H1 (cell line): ENCODE measurements at regions not wholly inside any gene's neighbourhood (a gene's known extent, or its start where the extent isn't known, plus 50 kb on each side); places are given as distances from the start of the nearest gene placed in this dataset.

Experiments used
- CTCF ChIA-PET: fragments of 300-600 bp; sonication (Branson Sonifier 250); formaldehyde crosslinking; loops from one replicate; lab custom pipeline; 2021; ENCODE audit not compliant: partially characterized antibody; lab: Charles Lee
- POLR2A ChIA-PET: fragments of 300-600 bp; sonication (Branson Sonifier 250); formaldehyde crosslinking; loops from one replicate; lab custom pipeline; 2021; ENCODE audit warnings: inconsistent platforms; ENCODE audit not compliant: partially characterized antibody; lab: Charles Lee
- DNase-seq, 2 experiments: peaks; one replicate each; pipeline versions ENCODE4 v3.0.0 to v3.0.0-alpha.2; 2010 to 2022; ENCODE audit warnings: low spot score in 2 of 2, low read depth in 1 of 2, mixed read lengths in 1 of 2
- FAIRE-seq: peaks from 2 replicates; lab custom pipeline; 2011; peaks lifted over from hg19 to GRCh38; lab: Jason Lieb, UNC
- H2AFZ ChIP-seq: 2 replicates; pipeline ENCODE4 v1.8.1; 2012; ENCODE audit warnings: low read length, inconsistent platforms
- H2AK5ac ChIP-seq: 2 replicates; pipeline ENCODE4 v1.6.1; 2013; ENCODE audit warnings: low read depth, low read length
- H2BK120ac ChIP-seq: replicated peaks from 2 replicates; pipeline ENCODE3; 2013; ENCODE audit warnings: low read depth, low read length, inconsistent platforms
- H2BK12ac ChIP-seq: 2 replicates; pipeline ENCODE4 v1.6.1; 2013; ENCODE audit warnings: low read depth, low read length
- H2BK15ac ChIP-seq: 2 replicates; pipeline ENCODE4 v1.6.1; 2013; ENCODE audit warnings: low read length
- H2BK20ac ChIP-seq: 2 replicates; pipeline ENCODE4 v1.6.1; 2013; ENCODE audit warnings: low read length
- H2BK5ac ChIP-seq: 2 replicates; pipeline ENCODE4 v1.6.1; 2013; ENCODE audit warnings: low read depth, low read length
- H3K14ac ChIP-seq: 2 replicates; pipeline ENCODE4 v1.6.1; 2013; ENCODE audit warnings: inconsistent platforms; ENCODE audit not compliant: insufficient read length
- H3K18ac ChIP-seq: 2 replicates; pipeline ENCODE4 v1.6.1; 2013; ENCODE audit warnings: low read length; ENCODE audit errors: extremely low read depth
- H3K23ac ChIP-seq: 2 replicates; pipeline ENCODE4 v1.6.1; 2013; ENCODE audit warnings: inconsistent platforms; ENCODE audit not compliant: insufficient read length
- H3K23me2 ChIP-seq: 2 replicates; pipeline ENCODE4 v1.6.1; 2013; ENCODE audit warnings: low read depth, low read length
- H3K27ac ChIP-seq: 2 replicates; pipeline ENCODE4 v1.6.1; 2011; ENCODE audit warnings: low read depth, low read length, inconsistent platforms
- H3K27me3 ChIP-seq, 4 experiments: replicated peaks in 1 of 4; 1 replicate in 1 of 4; 2 replicates in 3 of 4; pipeline versions ENCODE4 v1.6.1 to v1.8.1; 2011 to 2013; ENCODE audit warnings: low read length in 3 of 4, mild to moderate bottlenecking in 3 of 4, inconsistent platforms in 2 of 4, mixed read lengths in 2 of 4, moderate library complexity in 1 of 4; ENCODE audit not compliant: control insufficient read depth in 3 of 4, insufficient read depth in 3 of 4; ENCODE audit errors: extremely low read depth in 1 of 4
- H3K36me3 ChIP-seq, 4 experiments: 2 replicates each; pipeline versions ENCODE4 v1.6.1 to v1.8.1; 2011 to 2013; ENCODE audit warnings: mild to moderate bottlenecking in 4 of 4, low read length in 3 of 4, moderate library complexity in 2 of 4, control low read depth in 1 of 4, inconsistent platforms in 1 of 4; ENCODE audit not compliant: insufficient read depth in 4 of 4, control insufficient read depth in 2 of 4
- H3K4ac ChIP-seq: replicated peaks from 2 replicates; pipeline ENCODE3; 2013; ENCODE audit warnings: low read length, low read depth, mixed read lengths, inconsistent platforms; ENCODE audit not compliant: insufficient read length
- H3K4me1 ChIP-seq, 4 experiments: replicated peaks in 1 of 4; 1 replicate in 1 of 4; 2 replicates in 3 of 4; pipeline versions ENCODE4 v1.6.1 to v1.8.1; 2011 to 2013; ENCODE audit warnings: low read length in 3 of 4, inconsistent platforms in 2 of 4, mixed read lengths in 1 of 4; ENCODE audit not compliant: insufficient read depth in 4 of 4, control insufficient read depth in 3 of 4
- H3K4me2 ChIP-seq, 2 experiments: 2 replicates each; pipeline versions ENCODE4 v1.6.1 to v1.8.1; 2011 to 2013; ENCODE audit warnings: low read depth in 2 of 2, low read length in 2 of 2, control low read depth in 1 of 2, inconsistent platforms in 1 of 2, mild to moderate bottlenecking in 1 of 2; ENCODE audit not compliant: insufficient read depth in 1 of 2
- H3K4me3 ChIP-seq, 4 experiments: fragments of 200-600, 300-600 bp in 1 of 4; sonication (generic), shearing (Covaris generic), sonication (Bioruptor Twin) in 1 of 4; 2 replicates each; pipeline versions ENCODE4 v1.5.1 to v1.8.1; 2011 to 2016; ENCODE audit warnings: low read length in 4 of 4, low read depth in 3 of 4, control low read depth in 2 of 4, inconsistent platforms in 2 of 4, mild to moderate bottlenecking in 2 of 4, mixed read lengths in 1 of 4, moderate library complexity in 1 of 4; ENCODE audit not compliant: insufficient read depth in 2 of 4; ENCODE audit errors: extremely low read depth in 1 of 4
- H3K56ac ChIP-seq: replicated peaks from 2 replicates; pipeline ENCODE3; 2013; ENCODE audit warnings: low read depth, mild to moderate bottlenecking, mixed read lengths, low read length, inconsistent platforms; ENCODE audit not compliant: insufficient read length
- H3K79me1 ChIP-seq: 2 replicates; pipeline ENCODE4 v1.6.1; 2013; ENCODE audit warnings: low read depth, low read length, control low read depth
- H3K79me2 ChIP-seq, 2 experiments: 2 replicates each; pipeline versions ENCODE4 v1.6.1 to v1.8.1; 2012 to 2013; ENCODE audit warnings: low read length in 2 of 2, mild to moderate bottlenecking in 2 of 2, inconsistent platforms in 1 of 2; ENCODE audit not compliant: insufficient read depth in 2 of 2, control insufficient read depth in 1 of 2
- H3K9ac ChIP-seq, 4 experiments: replicated peaks in 1 of 4; 1 replicate in 1 of 4; 2 replicates in 3 of 4; pipeline versions ENCODE4 v1.6.1 to v1.8.1; 2011 to 2013; ENCODE audit warnings: low read depth in 3 of 4, low read length in 3 of 4, control low read depth in 2 of 4, mild to moderate bottlenecking in 2 of 4, moderate library complexity in 2 of 4, inconsistent platforms in 1 of 4; ENCODE audit errors: extremely low read depth in 1 of 4
- H3K9me3 ChIP-seq, 2 experiments: 2 replicates each; pipeline versions ENCODE4 v1.6.1 to v1.8.1; 2012 to 2013; ENCODE audit warnings: mild to moderate bottlenecking in 2 of 2, moderate library complexity in 2 of 2, control low read depth in 1 of 2, inconsistent platforms in 1 of 2, low read depth in 1 of 2, low read length in 1 of 2, mixed read lengths in 1 of 2; ENCODE audit not compliant: insufficient read depth in 2 of 2
- H4K20me1 ChIP-seq, 2 experiments: replicated peaks in 1 of 2; 2 replicates each; pipeline versions ENCODE3 to v1.8.1; 2011 to 2013; ENCODE audit warnings: inconsistent platforms in 2 of 2, low read length in 2 of 2, mild to moderate bottlenecking in 1 of 2; ENCODE audit not compliant: insufficient read depth in 2 of 2, control insufficient read depth in 1 of 2
- H4K5ac ChIP-seq: 2 replicates; pipeline ENCODE4 v1.6.1; 2013; ENCODE audit warnings: low read length, low read depth, mixed read lengths, inconsistent platforms; ENCODE audit not compliant: insufficient read length
- H4K8ac ChIP-seq: 2 replicates; pipeline ENCODE4 v1.8.0; 2013; ENCODE audit warnings: mild to moderate bottlenecking, moderate library complexity, low read length, inconsistent platforms; ENCODE audit not compliant: insufficient read depth; ENCODE audit errors: extremely low read depth
- H4K91ac ChIP-seq: replicated peaks from 2 replicates; pipeline ENCODE3; 2013; ENCODE audit warnings: low read length, mixed read lengths, inconsistent platforms; ENCODE audit not compliant: insufficient read length
- POU5F1 ChIP-seq: IDR thresholded peaks from 2 replicates; pipeline ENCODE4 v1.6.1; 2011; ENCODE audit warnings: low read depth, mild to moderate bottlenecking, low read length, moderate library complexity
- TCF12 ChIP-seq: IDR thresholded peaks from 2 replicates; pipeline ENCODE4 v1.6.1; 2011; ENCODE audit warnings: low read depth, mild to moderate bottlenecking, low read length
- WGBS, 2 experiments: shearing (Covaris generic) in 1 of 2; methylation state at CpG; one replicate each; pipeline versions ENCODE4 v1.1.6 to v1.1.7; 2013 to 2015; ENCODE audit warnings: low lambda C conversion rate in 2 of 2, mixed read lengths in 2 of 2, inconsistent platforms in 1 of 2, low coverage in 1 of 2, missing lambda C conversion rate in 1 of 2; ENCODE audit not compliant: insufficient replicate concordance in 2 of 2, insufficient coverage in 1 of 2, insufficient read length in 1 of 2; ENCODE audit errors: extremely low coverage in 1 of 2, missing lambda C conversion rate in 1 of 2; 5-methylcytosine and 5-hydroxymethylcytosine counted together

- CTCF ChIA-PET: interaction anchor here (1.7 kb wide), 1 partner anchor 12 kb away, joined by 4 read pairs; no protein-coding TSS in a partner anchor
- 86% methylated on average over 20 of the region's 20 CpGs; no CpG with 5 or more reads in 1 of the 2 experiments for WGBS, 2 experiments
- no peak overlapping the region for H3K4me3 ChIP-seq
Measured at GRCh38 chr14:104264495-104265265, 126.3 kb downstream of the KIF26A start.

More at GRCh38 chr14:104264495-104265265, 126.3 kb downstream of the KIF26A start:
- Histone ChIP-seq H4K5ac (no peak overlapping the region), H2BK5ac (no peak overlapping the region), H3K9ac (no peak overlapping the region), H3K56ac (no peak overlapping the region), H3K23ac (no peak overlapping the region)
- TF ChIP-seq POU5F1: no peak
- TF ChIP-seq TCF12: no peak
- TF ChIP-seq, all 59 proteins: peak for 0
- H3K9me3 ChIP-seq: 0 out of 4 replicates have a peak, but pooled peaks cover 0 to 3% of the 10 kb centered on the region in 2 experiments
- H2BK20ac ChIP-seq: no peak overlapping the region
- H3K27me3 ChIP-seq: no peaks in the 10 kb centered on the region
- POLR2A ChIA-PET: no interaction called here
- H2AK5ac ChIP-seq: no peak overlapping the region
- no peak overlapping the region for H2BK12ac ChIP-seq
- FAIRE-seq (no peak), DNase-seq (no peak)
- H3K4ac ChIP-seq: no peak overlapping the region
- no peak overlapping the region for H2BK15ac ChIP-seq
- no peak overlapping the region for H3K27ac ChIP-seq
- H3K36me3 ChIP-seq: no peaks in the 10 kb centered on the region
- no peak overlapping the region for H3K14ac ChIP-seq
- H4K20me1 ChIP-seq: peaks cover 0 to 2% of the 10 kb centered on the region in 2 experiments
- no peak overlapping the region for H2AFZ ChIP-seq
- H3K23me2 ChIP-seq: no peaks in the 10 kb centered on the region
- peaks cover 0 to 4% (median 1%) of the 10 kb centered on the region in 4 experiments; a peak in 2 of 7 replicates for H3K4me1 ChIP-seq
- H3K79me2 ChIP-seq: no peaks in the 10 kb centered on the region
- H2BK120ac ChIP-seq: no peak overlapping the region
- no peaks in the 10 kb centered on the region for H3K79me1 ChIP-seq
- no peak overlapping the region for H4K8ac ChIP-seq
- no peak overlapping the region for H3K18ac ChIP-seq
- H4K91ac ChIP-seq: no peak overlapping the region
- no peak overlapping the region for H3K4me2 ChIP-seq
